NCI-H2227 (cell line): ENCODE measurements at regions not wholly inside any gene's neighbourhood (a gene's known extent, or its start where the extent isn't known, plus 50 kb on each side); places are given as distances from the start of the nearest gene placed in this dataset.
"Not testable (repeated sequence)": the region's sequence is repeated elsewhere in the genome, so short reads cannot be mapped to it uniquely, and the experiment has no call there.

ENCODE experiments used
- DNase-seq: peaks from one replicate; lab custom pipeline; 2025; ENCODE audit not compliant: unreplicated experiment; lab: John Stamatoyannopoulos, UW

- no peak for DNase-seq
These were observed 270.9 kb upstream of the DUSP10 start for GRCh38 chr1:222012816-222013215.

GRCh38 chr1:222010306-222010705, 268.4 kb upstream of the DUSP10 start:
- no peak for DNase-seq

GRCh38 chr1:222009105-222009730, 267.3 kb upstream of the DUSP10 start:
- no peak for DNase-seq

- DNase-seq, result no peak
These were observed 264.8 kb upstream of the DUSP10 start for GRCh38 chr1:222006715-222007114.

- DNase-seq, result no peak
These were observed 262.9 kb upstream of the DUSP10 start for GRCh38 chr1:222004784-222005183.

- DNase-seq, result no peak
These were observed 262.1 kb upstream of the DUSP10 start for GRCh38 chr1:222004034-222004433.

GRCh38 chr1:222002503-222002902, 260.6 kb upstream of the DUSP10 start:
- no peak for DNase-seq

GRCh38 chr1:222000131-222000530, 258.2 kb upstream of the DUSP10 start:
- no peak for DNase-seq

- no peak for DNase-seq
These were observed 256.9 kb upstream of the DUSP10 start for GRCh38 chr1:221998781-221999180.

GRCh38 chr1:221998186-221998612, 256.3 kb upstream of the DUSP10 start:
- DNase-seq, result no peak

- not testable (repeated sequence) for DNase-seq
These were observed 255.1 kb upstream of the DUSP10 start for GRCh38 chr1:221997012-221997411.

GRCh38 chr1:221994939-221995338, 253.1 kb upstream of the DUSP10 start:
- DNase-seq, result no peak

GRCh38 chr1:221994274-221994698, 252.4 kb upstream of the DUSP10 start:
- no peak for DNase-seq

GRCh38 chr1:221993444-221993948, 251.6 kb upstream of the DUSP10 start:
- no peak for DNase-seq

GRCh38 chr1:221992427-221992826, 250.5 kb upstream of the DUSP10 start:
- DNase-seq, result no peak

GRCh38 chr1:221991221-221991620, 249.3 kb upstream of the DUSP10 start:
- DNase-seq, result no peak

GRCh38 chr1:221989741-221990140, 247.9 kb upstream of the DUSP10 start:
- no peak for DNase-seq

GRCh38 chr1:221988829-221989228, 246.9 kb upstream of the DUSP10 start:
- DNase-seq, result no peak

GRCh38 chr1:221987860-221988520, 246.1 kb upstream of the DUSP10 start:
- no peak for DNase-seq

GRCh38 chr1:221983444-221983843, 241.6 kb upstream of the DUSP10 start:
- DNase-seq, result no peak

GRCh38 chr1:221981461-221981860, 239.6 kb upstream of the DUSP10 start:
- DNase-seq, result no peak

- no peak for DNase-seq
These were observed 237.6 kb upstream of the DUSP10 start for GRCh38 chr1:221979444-221980032.
